ENCODE measurements at regions not wholly inside any gene's neighbourhood (a gene's known extent, or its start where the extent isn't known, plus 50 kb on each side); places are given as distances from the start of the nearest gene placed in this dataset.
A peak's percentile ranks its signal among the peaks of the same experiment; 100 is the strongest.

DNA sequence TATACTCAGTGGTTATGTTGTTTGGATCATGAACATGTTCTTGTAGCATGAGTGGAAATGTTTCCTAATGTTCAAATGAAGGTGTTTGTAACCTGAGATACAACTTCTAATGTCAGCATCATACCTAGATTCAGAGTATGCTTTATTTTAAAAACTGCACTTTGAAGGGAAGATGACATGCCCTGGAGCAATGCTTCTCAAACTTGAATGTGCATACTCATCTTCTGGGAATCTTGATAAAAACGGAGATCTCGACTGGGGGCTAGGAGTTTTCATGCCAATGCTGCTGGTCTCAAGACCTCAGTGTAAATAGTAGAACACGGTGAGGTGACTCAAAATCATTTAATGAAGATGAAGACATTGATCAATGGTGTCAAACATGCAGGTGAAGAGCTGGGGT lies 440.0 kb upstream of the NOX3 start:
- Histone ChIP-seq H3K4me3 (no peak overlapping the region), H2AFZ (replicated peaks) (no peak overlapping the region), H3K27ac (no peak overlapping the region), H3F3A (ENCODE audit: low read depth) (no peaks in the 10 kb centered on the region), H3K27me3 (no peaks in the 10 kb centered on the region), H3K4me1 (no peaks in the 10 kb centered on the region), H3K36me3 (no peaks in the 10 kb centered on the region), H3K4me2 (no peak overlapping the region), H3K9me3 (ENCODE audit: low read depth) (no peaks in the 10 kb centered on the region), H4K20me1 (ENCODE audit: low read depth) (no peaks in the 10 kb centered on the region), H3K9ac (no peak overlapping the region), H3K79me2 (ENCODE audit: low read depth) (no peaks in the 10 kb centered on the region)
- TF ChIP-seq EZH2 (IDR thresholded peaks at IDR 0.05) (no peak), EZH2phosphoT487 (IDR thresholded peaks at IDR 0.05) (no peak)
- TF ChIP-seq, protein P1, sequence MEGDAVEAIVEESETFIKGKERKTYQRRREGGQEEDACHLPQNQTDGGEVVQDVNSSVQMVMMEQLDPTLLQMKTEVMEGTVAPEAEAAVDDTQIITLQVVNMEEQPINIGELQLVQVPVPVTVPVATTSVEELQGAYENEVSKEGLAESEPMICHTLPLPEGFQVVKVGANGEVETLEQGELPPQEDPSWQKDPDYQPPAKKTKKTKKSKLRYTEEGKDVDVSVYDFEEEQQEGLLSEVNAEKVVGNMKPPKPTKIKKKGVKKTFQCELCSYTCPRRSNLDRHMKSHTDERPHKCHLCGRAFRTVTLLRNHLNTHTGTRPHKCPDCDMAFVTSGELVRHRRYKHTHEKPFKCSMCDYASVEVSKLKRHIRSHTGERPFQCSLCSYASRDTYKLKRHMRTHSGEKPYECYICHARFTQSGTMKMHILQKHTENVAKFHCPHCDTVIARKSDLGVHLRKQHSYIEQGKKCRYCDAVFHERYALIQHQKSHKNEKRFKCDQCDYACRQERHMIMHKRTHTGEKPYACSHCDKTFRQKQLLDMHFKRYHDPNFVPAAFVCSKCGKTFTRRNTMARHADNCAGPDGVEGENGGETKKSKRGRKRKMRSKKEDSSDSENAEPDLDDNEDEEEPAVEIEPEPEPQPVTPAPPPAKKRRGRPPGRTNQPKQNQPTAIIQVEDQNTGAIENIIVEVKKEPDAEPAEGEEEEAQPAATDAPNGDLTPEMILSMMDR (IDR thresholded peaks at IDR 0.05): no peak
- DNase-seq (ENCODE audit: low spot score): no peak
- Mint-ChIP-seq H3K4me3 (no peak overlapping the region), H3K9me3 (peaks cover 2% of the 10 kb centered on the region), H3K27ac (no peak overlapping the region), H3K4me1 (no peaks in the 10 kb centered on the region), H3K36me3 (no peaks in the 10 kb centered on the region), H3K27me3 (ENCODE audit: insufficient read depth, low read depth) (no peaks in the 10 kb centered on the region)

DNA sequence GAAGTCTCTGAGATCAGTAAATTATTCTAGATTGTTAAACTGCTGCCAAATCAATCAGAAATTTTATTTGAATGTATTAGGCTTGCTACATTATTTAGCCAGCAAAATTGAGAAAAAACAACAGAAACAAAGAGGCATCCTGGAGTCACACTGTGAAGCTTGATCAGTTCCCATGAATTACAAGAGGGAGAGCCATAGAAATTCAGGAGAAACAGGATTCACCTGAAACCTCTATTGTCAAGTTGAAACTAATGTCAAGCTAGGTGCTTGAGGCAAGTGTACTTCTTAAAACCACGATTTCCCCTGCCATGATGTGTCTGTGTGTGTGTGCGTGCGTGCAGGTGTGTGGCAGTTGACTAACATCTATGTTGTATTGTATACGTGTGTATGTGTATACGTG lies 439.1 kb upstream of the NOX3 start:
- no peak for TF ChIP-seq EZH2phosphoT487 (IDR thresholded peaks at IDR 0.05)
- TF ChIP-seq, protein P1 (IDR thresholded peaks at IDR 0.05): no peak
- H3K4me1 ChIP-seq: peaks cover under 1% of the 10 kb centered on the region
- no peak overlapping the region for H3K4me3 ChIP-seq
- Mint-ChIP-seq H3K9me3 (peaks cover 2% of the 10 kb centered on the region), H3K36me3 (no peaks in the 10 kb centered on the region), H3K27me3 (ENCODE audit: insufficient read depth, low read depth) (no peaks in the 10 kb centered on the region), H3K27ac (no peak overlapping the region), H3K4me3 (no peak overlapping the region), H3K4me1 (peaks cover 4% of the 10 kb centered on the region)
- H3K9me3 ChIP-seq (ENCODE audit: low read depth): no peaks in the 10 kb centered on the region
- H3K36me3 ChIP-seq: no peaks in the 10 kb centered on the region
- no peaks in the 10 kb centered on the region for H3K79me2 ChIP-seq (ENCODE audit: low read depth)
- no peaks in the 10 kb centered on the region for H3K27me3 ChIP-seq
- H3K27ac ChIP-seq: no peak overlapping the region
- DNase-seq (ENCODE audit: low spot score): no peak
- no peaks in the 10 kb centered on the region for H4K20me1 ChIP-seq (ENCODE audit: low read depth)
- no peak overlapping the region for H3K9ac ChIP-seq
- H2AFZ ChIP-seq (replicated peaks): no peak overlapping the region
- no peak overlapping the region for H3K4me2 ChIP-seq
- H3F3A ChIP-seq (ENCODE audit: low read depth): no peaks in the 10 kb centered on the region

DNA sequence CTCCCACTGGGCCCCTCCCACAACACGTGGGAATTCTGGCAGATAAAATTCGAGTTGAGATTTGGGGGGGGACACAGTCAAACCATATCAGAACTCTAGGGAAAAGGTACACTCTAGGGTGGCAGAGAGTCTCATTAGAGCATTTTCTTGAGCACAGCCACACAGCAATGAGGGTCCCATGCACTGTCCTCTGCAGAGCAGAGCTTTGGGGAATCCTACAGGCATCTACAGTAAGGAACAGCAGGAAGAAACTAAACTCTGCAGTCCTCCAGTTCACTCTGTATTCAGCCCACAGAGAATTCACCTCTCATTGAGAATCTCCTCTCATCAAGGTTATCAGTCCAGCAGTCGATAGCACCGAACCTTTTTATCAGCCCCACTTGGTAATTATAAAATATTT lies 438.6 kb upstream of the NOX3 start:
- H2AFZ ChIP-seq (replicated peaks): peak overlapping the region; percentile 78
- no peak for DNase-seq (ENCODE audit: low spot score)
- Mint-ChIP-seq H3K9me3 (peaks cover 2% of the 10 kb centered on the region), H3K4me3 (no peak overlapping the region), H3K27me3 (ENCODE audit: insufficient read depth, low read depth) (no peaks in the 10 kb centered on the region), H3K36me3 (no peaks in the 10 kb centered on the region), H3K27ac (no peak overlapping the region), H3K4me1 (peaks cover 8% of the 10 kb centered on the region)
- no peaks in the 10 kb centered on the region for H3K9me3 ChIP-seq (ENCODE audit: low read depth)
- no peaks in the 10 kb centered on the region for H3K27me3 ChIP-seq
- no peaks in the 10 kb centered on the region for H4K20me1 ChIP-seq (ENCODE audit: low read depth)
- no peaks in the 10 kb centered on the region for H3F3A ChIP-seq (ENCODE audit: low read depth)
- H3K4me3 ChIP-seq: no peak overlapping the region
- H3K36me3 ChIP-seq: no peaks in the 10 kb centered on the region
- TF ChIP-seq EZH2phosphoT487 (IDR thresholded peaks at IDR 0.05) (no peak), EZH2 (IDR thresholded peaks at IDR 0.05) (no peak)
- TF ChIP-seq, protein P1 (IDR thresholded peaks at IDR 0.05): no peak
- no peak overlapping the region for H3K9ac ChIP-seq
- H3K4me1 ChIP-seq: peaks cover 6% of the 10 kb centered on the region
- H3K27ac ChIP-seq: no peak overlapping the region
- H3K4me2 ChIP-seq: no peak overlapping the region
- H3K79me2 ChIP-seq (ENCODE audit: low read depth): no peaks in the 10 kb centered on the region

DNA sequence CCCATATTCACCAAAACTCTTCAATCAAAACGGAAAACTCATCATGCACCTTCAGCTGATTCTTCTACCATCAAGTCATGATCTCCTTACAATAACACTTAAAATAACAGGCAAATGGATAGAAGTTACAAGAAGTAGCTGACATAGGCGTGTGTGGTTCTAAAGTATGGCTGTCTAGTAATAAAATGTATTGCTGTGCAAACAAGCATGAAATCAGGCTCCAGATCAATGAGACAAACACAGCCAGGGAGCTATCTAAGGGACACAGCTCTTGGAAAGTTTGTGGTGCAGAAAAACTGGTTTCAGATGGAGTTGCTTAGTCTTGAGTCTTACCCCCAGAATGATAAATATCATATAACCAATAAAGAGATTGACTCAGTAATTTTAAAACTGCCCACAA lies 434.8 kb upstream of the NOX3 start:
- H2AFZ ChIP-seq (replicated peaks): no peak overlapping the region
- Mint-ChIP-seq H3K4me1 (peaks cover 18% of the 10 kb centered on the region), H3K27me3 (ENCODE audit: insufficient read depth, low read depth) (no peaks in the 10 kb centered on the region), H3K27ac (no peak overlapping the region), H3K4me3 (no peak overlapping the region), H3K36me3 (no peaks in the 10 kb centered on the region), H3K9me3 (peaks cover 2% of the 10 kb centered on the region)
- H3K79me2 ChIP-seq (ENCODE audit: low read depth): no peaks in the 10 kb centered on the region
- DNase-seq (ENCODE audit: low spot score): no peak
- TF ChIP-seq, protein P1 (IDR thresholded peaks at IDR 0.05): no peak
- H3K27ac ChIP-seq: no peak overlapping the region
- H3K36me3 ChIP-seq: no peaks in the 10 kb centered on the region
- no peaks in the 10 kb centered on the region for H3F3A ChIP-seq (ENCODE audit: low read depth)
- no peak overlapping the region for H3K9ac ChIP-seq
- no peaks in the 10 kb centered on the region for H3K9me3 ChIP-seq (ENCODE audit: low read depth)
- no peak overlapping the region for H3K4me3 ChIP-seq
- H3K27me3 ChIP-seq: no peaks in the 10 kb centered on the region
- H3K4me1 ChIP-seq: peaks cover 14% of the 10 kb centered on the region
- H3K4me2 ChIP-seq: no peak overlapping the region
- H4K20me1 ChIP-seq (ENCODE audit: low read depth): no peaks in the 10 kb centered on the region

All from neural progenitor cell (in vitro differentiated cells).